Coronary artery (tissue), 2 donors: ENCODE measurements at regions not wholly inside any gene's neighbourhood (a gene's known extent, or its start where the extent isn't known, plus 50 kb on each side); places are given as distances from the start of the nearest gene placed in this dataset.

ENCODE experiments used
- DNase-seq: peaks from one replicate; pipeline ENCODE4 v3.0.0-alpha.2; 2017; ENCODE audit warnings: low spot score
- H3K27ac ChIP-seq, 2 donors: fragments of 200-600 bp; sonication (generic); one replicate each; pipeline ENCODE4 v1.5.1; 2016 to 2019
- H3K4me3 ChIP-seq: fragments of 200-600 bp; sonication (generic); 2 replicates; pipeline ENCODE4 v1.5.1; 2016; ENCODE audit warnings: mild to moderate bottlenecking, moderate library complexity
- TF ChIP-seq, protein P1 (sequence below): fragments of 200-600 bp; sonication (generic); IDR thresholded peaks from one replicate; pipeline ENCODE4 v1.5.1; 2019; ENCODE audit warnings: antibody characterized with exemption

DNA sequence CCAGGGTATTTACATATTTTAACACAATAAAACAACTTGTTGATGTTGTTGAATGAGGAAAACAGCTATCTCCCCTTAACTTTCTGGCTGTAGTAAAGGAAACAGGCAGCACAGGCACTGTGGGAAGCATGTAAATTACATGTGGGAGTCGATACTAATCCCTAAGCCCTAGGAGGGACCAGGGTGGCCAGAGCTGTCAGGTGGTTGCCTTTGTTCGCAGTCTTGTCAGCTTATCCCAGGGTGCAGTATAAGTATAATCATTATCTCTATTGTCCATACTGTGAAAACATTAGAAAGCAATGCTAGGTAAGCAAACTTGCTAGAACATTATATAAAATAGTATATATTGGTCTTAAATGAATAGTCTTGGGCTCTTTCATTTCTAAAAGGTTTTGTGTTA is 125.6 kb upstream of the RPS23 start:
- Histone ChIP-seq H3K4me3 (no peak overlapping the region), H3K27ac (no peak overlapping the region)
- TF ChIP-seq, protein P1, sequence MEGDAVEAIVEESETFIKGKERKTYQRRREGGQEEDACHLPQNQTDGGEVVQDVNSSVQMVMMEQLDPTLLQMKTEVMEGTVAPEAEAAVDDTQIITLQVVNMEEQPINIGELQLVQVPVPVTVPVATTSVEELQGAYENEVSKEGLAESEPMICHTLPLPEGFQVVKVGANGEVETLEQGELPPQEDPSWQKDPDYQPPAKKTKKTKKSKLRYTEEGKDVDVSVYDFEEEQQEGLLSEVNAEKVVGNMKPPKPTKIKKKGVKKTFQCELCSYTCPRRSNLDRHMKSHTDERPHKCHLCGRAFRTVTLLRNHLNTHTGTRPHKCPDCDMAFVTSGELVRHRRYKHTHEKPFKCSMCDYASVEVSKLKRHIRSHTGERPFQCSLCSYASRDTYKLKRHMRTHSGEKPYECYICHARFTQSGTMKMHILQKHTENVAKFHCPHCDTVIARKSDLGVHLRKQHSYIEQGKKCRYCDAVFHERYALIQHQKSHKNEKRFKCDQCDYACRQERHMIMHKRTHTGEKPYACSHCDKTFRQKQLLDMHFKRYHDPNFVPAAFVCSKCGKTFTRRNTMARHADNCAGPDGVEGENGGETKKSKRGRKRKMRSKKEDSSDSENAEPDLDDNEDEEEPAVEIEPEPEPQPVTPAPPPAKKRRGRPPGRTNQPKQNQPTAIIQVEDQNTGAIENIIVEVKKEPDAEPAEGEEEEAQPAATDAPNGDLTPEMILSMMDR, result no peak
- DNase-seq, result no peak

DNA sequence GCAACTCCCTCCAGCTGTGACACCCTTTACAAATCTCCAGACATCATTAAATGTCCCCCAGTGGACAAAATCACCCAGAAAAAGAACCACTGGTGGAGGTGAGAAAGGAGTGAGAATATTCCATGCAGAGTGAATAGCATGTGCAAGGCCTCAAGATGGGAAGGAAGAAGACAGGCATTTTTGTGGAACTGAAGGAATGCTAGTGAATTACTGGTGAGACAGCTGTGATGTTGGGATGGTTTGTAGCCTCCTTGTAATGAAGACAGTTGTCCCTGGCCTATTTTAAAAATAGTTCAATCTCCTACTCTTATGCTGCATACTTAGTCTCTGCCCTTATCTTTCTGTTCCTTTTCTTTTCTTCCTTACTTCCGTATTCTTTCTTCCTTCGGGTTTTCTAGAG is 124.9 kb upstream of the RPS23 start:
- no peak overlapping the region for H3K4me3 ChIP-seq
- DNase-seq, result no peak
- no peak overlapping the region for H3K27ac ChIP-seq
- TF ChIP-seq, protein P1, result no peak

DNA sequence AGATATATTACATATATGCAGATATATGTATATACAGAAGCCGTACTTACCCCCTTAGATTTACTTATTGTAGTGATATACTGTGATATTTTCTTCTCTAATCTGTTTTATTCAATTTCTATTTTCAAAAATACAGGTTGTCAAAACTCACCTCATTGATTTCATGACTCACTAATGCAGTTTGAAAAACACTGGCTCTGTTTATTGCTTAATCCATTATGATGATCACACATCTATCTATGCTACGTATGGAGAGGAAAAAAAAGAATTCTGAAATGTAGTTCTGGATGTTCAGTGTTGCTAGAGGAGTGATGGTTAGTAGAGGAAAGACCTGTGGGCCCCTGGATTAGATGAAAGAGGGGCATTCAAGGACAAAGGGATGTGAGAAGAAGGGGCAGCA is 121.0 kb upstream of the RPS23 start:
- Histone ChIP-seq H3K27ac (no peak overlapping the region), H3K4me3 (no peak overlapping the region)
- no peak for DNase-seq
- TF ChIP-seq, protein P1, result no peak

DNA sequence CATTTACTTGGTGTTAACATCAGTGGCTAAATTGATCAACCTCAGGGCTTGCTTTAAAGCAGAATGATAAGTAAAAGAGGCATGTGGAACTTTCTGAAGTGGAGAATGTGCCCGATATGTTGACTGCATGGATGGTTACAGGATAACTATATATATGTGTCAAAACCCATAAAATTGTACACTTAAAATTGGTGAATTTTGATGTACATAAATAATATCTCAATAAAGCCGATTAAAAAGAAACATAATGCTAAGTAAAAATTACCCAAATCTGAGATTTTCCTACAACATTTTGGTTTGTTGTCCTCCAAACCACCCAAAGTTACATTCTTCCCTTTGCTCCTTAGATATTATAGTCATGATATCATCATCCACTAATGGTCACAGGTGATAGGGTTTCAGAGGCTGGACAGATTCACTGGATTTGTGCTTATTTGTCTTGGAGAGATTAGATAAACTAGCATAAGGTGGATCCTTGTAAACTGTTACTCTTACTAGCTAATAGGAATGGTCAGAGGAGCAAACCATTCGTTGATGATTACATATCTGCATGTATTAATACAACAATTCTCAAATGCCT is 119.7 kb upstream of the RPS23 start:
- Histone ChIP-seq H3K4me3 (no peak overlapping the region), H3K27ac (peak overlapping the region; percentile 58 to 80)
- DNase-seq, result no peak
- TF ChIP-seq, protein P1, result no peak

DNA sequence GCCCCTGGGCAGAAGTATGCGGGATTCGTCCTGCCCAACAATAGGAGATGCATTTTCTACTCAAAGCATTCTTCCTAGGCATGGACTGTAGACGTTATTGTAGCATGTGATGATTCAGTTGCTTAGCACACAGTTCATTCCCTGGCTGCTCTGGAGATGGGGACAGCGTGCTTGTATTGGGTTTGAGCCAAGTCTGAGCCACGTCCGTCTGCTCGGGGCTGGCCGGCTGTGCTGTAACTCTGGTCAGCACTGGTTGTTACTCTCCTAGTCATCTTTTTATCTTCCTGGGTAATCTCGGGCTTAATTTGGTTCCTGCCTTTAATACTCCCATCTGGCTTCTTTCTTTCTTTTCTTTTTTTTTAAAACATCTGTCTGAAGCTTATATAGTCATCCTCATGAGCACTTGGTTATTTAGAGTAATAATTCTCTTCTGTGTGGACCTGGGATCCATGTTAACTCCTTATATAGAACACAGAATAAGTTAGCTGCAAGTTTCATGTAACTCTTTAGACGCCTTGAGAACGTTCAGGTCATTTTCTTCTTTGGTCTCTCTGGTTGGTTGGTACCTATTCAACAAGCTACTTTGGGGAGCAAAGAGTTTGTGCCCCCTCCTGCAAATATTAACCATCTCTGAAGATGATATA is 118.8 kb upstream of the RPS23 start:
- TF ChIP-seq, protein P1, result no peak
- Histone ChIP-seq H3K27ac (peak overlapping the region; percentile 58 to 86), H3K4me3 (no peak overlapping the region)
- DNase-seq, result peak; percentile 95

DNA sequence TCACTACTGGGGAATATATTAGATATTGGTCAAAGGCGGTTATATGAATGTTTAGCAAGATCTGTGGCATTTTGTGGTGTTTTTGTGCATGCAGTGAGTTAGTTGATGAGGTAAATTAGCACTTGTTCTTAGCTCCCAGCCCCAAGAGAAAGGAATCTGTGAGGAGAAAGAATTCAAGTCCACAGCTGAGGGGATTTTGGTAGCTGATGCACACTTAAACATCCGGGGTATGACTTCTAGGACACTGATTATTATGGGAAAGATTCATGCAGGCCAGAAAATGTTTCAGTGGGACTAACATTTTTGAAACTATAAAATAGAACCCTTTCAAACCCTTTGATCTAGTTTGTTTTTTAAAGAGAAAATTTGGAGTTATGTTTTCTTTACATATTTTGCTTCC is 118.2 kb upstream of the RPS23 start:
- H3K4me3 ChIP-seq, result no peak overlapping the region
- peak overlapping the region; percentile 58 to 86 for H3K27ac ChIP-seq
- DNase-seq, result no peak
- TF ChIP-seq, protein P1, result no peak

DNA sequence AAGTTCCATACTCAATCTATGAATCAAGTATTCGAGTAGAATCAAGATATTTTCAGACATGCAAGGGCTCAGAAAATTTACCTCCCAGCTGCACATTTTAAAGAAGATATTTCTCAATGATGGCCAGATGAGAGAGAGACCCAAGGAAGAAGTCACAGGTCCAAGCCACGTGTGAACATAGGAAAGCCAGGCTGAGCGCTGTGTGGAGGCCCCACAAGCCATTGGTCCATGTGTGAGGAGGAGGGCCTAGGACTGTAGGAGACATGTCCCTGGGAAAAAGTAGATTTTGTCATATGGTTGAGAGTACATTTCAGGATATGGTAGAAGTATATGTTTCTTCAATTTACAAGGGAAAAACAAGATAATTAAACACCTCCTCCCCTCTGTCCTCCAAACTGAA is 115.8 kb upstream of the RPS23 start:
- DNase-seq, result no peak
- Histone ChIP-seq H3K27ac (no peak overlapping the region), H3K4me3 (no peak overlapping the region)
- TF ChIP-seq, protein P1, result no peak
